ENCODE measurements at regions not wholly inside any gene's neighbourhood (a gene's known extent, or its start where the extent isn't known, plus 50 kb on each side); places are given as distances from the start of the nearest gene placed in this dataset.

DNA sequence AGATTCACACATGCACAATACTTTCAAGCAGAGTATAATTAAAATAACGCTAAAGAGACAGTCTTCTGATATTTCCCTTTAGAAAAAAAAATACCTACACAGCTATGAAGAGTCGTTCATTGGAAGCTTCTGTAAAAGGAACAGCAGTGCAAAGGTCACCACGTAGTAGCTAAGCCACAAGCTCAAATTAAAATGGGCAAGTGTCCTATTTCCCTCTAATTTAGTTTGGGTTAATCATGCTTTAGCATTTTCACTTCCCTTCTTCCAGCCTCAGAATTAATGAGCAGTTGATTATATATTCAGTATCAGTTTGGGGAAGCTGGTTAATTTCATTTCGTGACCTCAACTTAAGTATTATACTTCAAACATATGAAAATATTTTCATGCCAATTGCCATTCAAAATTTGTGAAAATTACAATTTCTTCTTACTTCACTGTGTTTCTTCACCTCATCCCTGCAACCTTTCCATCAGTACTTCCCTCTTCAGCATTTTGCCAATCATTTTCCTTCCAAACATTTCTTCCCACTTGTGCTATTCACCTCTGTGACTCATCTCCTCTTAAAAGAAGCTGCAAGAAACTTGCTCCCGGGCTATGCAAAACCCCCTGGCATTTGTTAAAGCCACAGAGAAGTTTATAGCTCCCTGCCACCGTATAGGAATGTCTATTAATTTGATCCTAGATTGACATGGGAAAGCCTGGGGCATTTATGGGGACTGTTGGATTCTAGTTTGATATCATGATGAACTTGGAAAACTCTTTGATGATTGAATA, 83.0 kb downstream of the DMRTA1 start:
- DNase-seq (ENCODE audit: low spot score), result no peak
- peaks cover 2% of the 10 kb centered on the region for H3K36me3 Mint-ChIP-seq (ENCODE audit: low read depth)
- no peaks in the 10 kb centered on the region for H3K9me3 Mint-ChIP-seq (ENCODE audit: low read depth)
- no peaks in the 10 kb centered on the region for H3K27me3 Mint-ChIP-seq (ENCODE audit: low read depth)
- no peak overlapping the region for H3K27ac Mint-ChIP-seq (ENCODE audit: unreplicated experiment)
- H3K4me1 Mint-ChIP-seq (ENCODE audit: low read depth), result peaks cover 4% of the 10 kb centered on the region
- no peak overlapping the region for H3K4me3 Mint-ChIP-seq (ENCODE audit: unreplicated experiment)
- no peak for TF ChIP-seq CTCF (IDR thresholded peaks at IDR 0.05)

DNA sequence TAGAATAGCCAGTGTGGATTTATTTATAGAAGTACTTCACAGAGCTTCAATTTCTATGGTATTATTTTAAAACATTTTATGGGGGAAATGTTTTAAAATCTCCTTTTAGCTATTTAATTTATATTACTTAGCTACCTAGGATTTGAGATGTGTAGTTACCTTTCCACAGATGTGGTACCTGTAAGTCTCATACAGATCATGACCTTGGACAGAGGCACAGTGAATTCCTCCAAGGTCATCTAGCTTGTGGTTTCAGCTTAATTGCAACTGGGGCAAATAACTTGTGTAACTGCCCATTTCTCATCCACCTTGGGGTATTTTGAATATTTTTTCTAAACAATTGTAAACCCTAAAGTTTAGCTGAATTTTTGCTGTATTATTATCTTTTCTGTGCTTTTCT, 89.2 kb downstream of the DMRTA1 start:
- no peak for DNase-seq (ENCODE audit: low spot score)
- Mint-ChIP-seq H3K4me3 (ENCODE audit: unreplicated experiment) (no peak overlapping the region), H3K9me3 (ENCODE audit: low read depth) (no peaks in the 10 kb centered on the region), H3K27ac (ENCODE audit: unreplicated experiment) (no peak overlapping the region), H3K4me1 (ENCODE audit: low read depth) (no peaks in the 10 kb centered on the region), H3K36me3 (ENCODE audit: low read depth) (no peaks in the 10 kb centered on the region), H3K27me3 (ENCODE audit: low read depth) (no peaks in the 10 kb centered on the region)
- no peak for TF ChIP-seq CTCF (IDR thresholded peaks at IDR 0.05)

GRCh38 chr9:22537721-22538120, 91.1 kb downstream of the DMRTA1 start:
- TF ChIP-seq CTCF (IDR thresholded peaks at IDR 0.05), result no peak
- no peak for DNase-seq (ENCODE audit: low spot score)
- no peak overlapping the region for H3K4me3 Mint-ChIP-seq (ENCODE audit: unreplicated experiment)
- no peaks in the 10 kb centered on the region for H3K9me3 Mint-ChIP-seq (ENCODE audit: low read depth)
- H3K36me3 Mint-ChIP-seq (ENCODE audit: low read depth), result peaks cover 4% of the 10 kb centered on the region
- H3K4me1 Mint-ChIP-seq (ENCODE audit: low read depth), result no peaks in the 10 kb centered on the region
- H3K27ac Mint-ChIP-seq (ENCODE audit: unreplicated experiment), result no peak overlapping the region
- no peaks in the 10 kb centered on the region for H3K27me3 Mint-ChIP-seq (ENCODE audit: low read depth)

GRCh38 chr9:22548625-22549024, 102.0 kb downstream of the DMRTA1 start:
- Mint-ChIP-seq H3K27me3 (ENCODE audit: low read depth) (peaks cover 2% of the 10 kb centered on the region), H3K9me3 (ENCODE audit: low read depth) (no peaks in the 10 kb centered on the region), H3K4me3 (ENCODE audit: unreplicated experiment) (no peak overlapping the region), H3K27ac (ENCODE audit: unreplicated experiment) (no peak overlapping the region), H3K4me1 (ENCODE audit: low read depth) (no peaks in the 10 kb centered on the region), H3K36me3 (ENCODE audit: low read depth) (peaks cover 2% of the 10 kb centered on the region)
- no peak for TF ChIP-seq CTCF (IDR thresholded peaks at IDR 0.05)
- no peak for DNase-seq (ENCODE audit: low spot score)

DNA sequence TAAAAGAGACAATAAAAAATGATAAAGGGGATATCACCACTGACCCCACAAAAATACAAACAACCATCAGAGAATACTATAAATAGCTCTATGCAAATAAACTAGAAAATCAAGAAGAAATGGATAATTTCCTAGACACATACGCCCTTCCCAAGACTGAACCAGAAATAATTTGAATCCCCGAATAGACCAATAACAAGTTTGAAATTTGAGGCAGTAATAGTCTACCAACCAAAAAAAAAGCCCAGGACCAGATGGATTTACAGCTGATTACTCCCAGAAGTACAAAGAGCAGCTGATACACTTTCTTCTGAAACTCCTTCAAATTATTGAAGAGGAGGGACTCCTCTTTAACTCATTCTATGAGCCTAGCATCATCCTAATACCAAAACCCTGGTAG, 128.1 kb downstream of the DMRTA1 start:
- no peak for DNase-seq (ENCODE audit: low spot score)
- Mint-ChIP-seq H3K36me3 (ENCODE audit: low read depth) (peaks cover 32% of the 10 kb centered on the region), H3K4me3 (ENCODE audit: unreplicated experiment) (no peak overlapping the region), H3K27ac (ENCODE audit: unreplicated experiment) (no peak overlapping the region), H3K9me3 (ENCODE audit: low read depth) (peaks cover 70% of the 10 kb centered on the region), H3K4me1 (ENCODE audit: low read depth) (no peaks in the 10 kb centered on the region), H3K27me3 (ENCODE audit: low read depth) (no peaks in the 10 kb centered on the region)
- no peak for TF ChIP-seq CTCF (IDR thresholded peaks at IDR 0.05)
